GM19351 (cell line): ENCODE measurements at regions not wholly inside any gene's neighbourhood (a gene's known extent, or its start where the extent isn't known, plus 50 kb on each side); places are given as distances from the start of the nearest gene placed in this dataset.
"Not testable (repeated sequence)": the region's sequence is repeated elsewhere in the genome, so short reads cannot be mapped to it uniquely, and the experiment has no call there.

Experiments
- ATAC-seq: cut with Tn5 transposase; IDR thresholded peaks from one replicate; pipeline ENCODE4 v1.9.1; 2021; ENCODE audit warnings: mild to moderate bottlenecking, moderate library complexity; ENCODE audit not compliant: unreplicated experiment

- ATAC-seq: not testable (repeated sequence)
Measured at GRCh38 chr6:127406722-127407121, 52.5 kb downstream of the KIAA0408 start.

- no peak for ATAC-seq
Measured at GRCh38 chr6:127406122-127406521, 53.1 kb downstream of the KIAA0408 start.

- ATAC-seq: no peak
Measured at GRCh38 chr6:127404594-127405178, 54.5 kb downstream of the KIAA0408 start.

DNA sequence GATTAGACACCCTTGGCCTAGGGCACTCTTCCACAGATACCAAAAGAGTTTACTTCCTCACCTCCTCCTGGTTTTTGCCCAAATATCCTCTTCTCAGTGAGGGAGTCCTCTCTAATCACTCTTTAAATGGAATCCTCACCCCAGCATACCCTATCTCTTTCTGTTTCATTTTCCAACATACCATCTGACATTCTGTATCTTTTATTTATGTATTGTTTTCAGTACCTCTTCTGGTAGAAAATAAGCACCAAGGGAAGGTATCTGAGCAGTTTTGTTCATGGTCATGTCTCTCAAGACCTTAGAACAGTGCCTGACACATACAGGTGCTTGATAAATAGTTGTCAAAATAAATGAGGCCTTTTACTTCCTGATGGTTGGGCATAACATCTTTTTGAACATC, 55.1 kb downstream of the KIAA0408 start:
- peak; percentile 80 for ATAC-seq

DNA sequence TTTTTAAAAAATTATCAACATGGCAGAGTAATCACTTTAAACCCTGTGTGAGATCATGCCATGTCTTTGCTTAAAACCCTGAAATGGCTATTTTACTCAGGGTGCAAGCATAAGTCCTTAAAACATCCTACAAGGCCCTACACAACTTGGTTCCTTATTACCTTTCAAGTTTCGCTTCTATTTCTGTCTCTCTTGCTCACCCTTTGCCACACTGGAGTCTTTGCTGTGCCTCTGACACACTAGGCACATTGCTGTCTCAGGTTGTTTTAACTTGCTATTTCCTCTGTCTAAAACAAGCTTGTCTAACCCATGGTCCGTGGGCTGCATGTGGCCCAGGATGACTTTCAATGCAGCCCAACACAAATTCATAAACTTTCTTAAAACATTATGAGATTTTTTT, 55.6 kb downstream of the KIAA0408 start:
- ATAC-seq: peak; percentile 83

DNA sequence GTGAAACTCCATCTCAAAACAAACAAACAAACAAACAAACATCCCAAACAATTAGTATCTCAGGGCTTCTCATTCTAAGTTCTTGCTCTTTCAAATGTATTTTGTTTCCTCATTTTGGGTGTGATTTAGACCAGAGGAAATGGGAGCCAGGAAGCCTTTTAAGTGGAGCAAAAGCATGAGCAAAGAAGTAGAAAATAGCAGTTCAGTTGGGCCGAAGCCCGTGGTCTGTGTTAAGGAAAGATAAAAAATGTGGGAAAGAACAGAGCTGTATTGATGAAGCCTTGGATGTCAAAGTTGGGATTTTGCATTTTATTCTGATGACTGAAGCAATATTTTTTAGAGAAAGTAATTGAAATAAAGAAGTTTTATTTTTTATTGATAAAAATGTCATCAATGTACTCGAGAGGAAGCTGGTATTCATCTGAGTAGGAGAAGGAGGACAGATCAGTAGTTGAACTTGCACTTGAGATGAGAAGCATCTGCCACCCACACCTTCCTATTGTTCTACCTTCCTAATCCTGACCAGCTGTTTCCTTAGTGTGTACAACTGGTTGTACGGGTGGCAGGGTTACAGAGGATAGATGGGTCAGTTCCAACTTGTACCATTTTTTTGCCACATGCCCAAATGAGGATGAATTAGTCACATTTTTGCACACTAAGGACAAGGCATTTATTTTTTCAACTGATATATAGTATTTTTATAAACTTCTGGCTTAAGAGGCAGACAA, 56.1 kb downstream of the KIAA0408 start:
- ATAC-seq: peak; percentile 35

GRCh38 chr6:127397729-127398630, 54.6 kb upstream of the ECHDC1 start:
- ATAC-seq: no peak

DNA sequence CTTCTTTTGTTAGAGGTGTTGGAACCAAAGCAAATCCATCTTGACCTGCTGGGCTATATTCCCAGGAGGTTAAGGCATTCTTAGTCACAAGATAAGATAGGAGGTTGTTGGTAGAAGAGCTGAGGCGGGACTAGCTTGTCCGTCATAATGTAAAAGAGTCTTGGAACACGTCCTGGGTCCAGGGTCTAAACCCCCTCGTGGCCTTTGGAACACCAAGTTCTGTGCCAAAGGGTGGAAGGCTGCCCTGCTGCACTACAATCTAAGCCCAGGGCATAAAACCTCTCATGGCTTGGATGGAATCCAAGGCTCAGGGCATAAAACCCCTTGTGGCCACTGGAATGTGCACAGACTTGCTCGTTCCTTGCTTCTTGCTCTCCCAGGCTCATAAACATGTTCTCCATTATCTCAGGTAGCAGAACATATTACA, 53.8 kb upstream of the ECHDC1 start:
- ATAC-seq: not testable (repeated sequence)
